M059J (cell line): ENCODE measurements at regions not wholly inside any gene's neighbourhood (a gene's known extent, or its start where the extent isn't known, plus 50 kb on each side); places are given as distances from the start of the nearest gene placed in this dataset.
"Not testable (repeated sequence)": the region's sequence is repeated elsewhere in the genome, so short reads cannot be mapped to it uniquely, and the experiment has no call there.

ENCODE experiments used
- DNase-seq: peaks from one replicate; pipeline ENCODE4 v3.0.0-alpha.2; 2012; ENCODE audit warnings: low read depth

GRCh38 chr18:35770376-35771014, 189.0 kb downstream of the GALNT1 start:
- DNase-seq: no peak

- DNase-seq: no peak
Observed at GRCh38 chr18:35771172-35771571, 189.6 kb downstream of the GALNT1 start.

- DNase-seq: no peak
Observed at GRCh38 chr18:35775887-35776286, 194.3 kb downstream of the GALNT1 start.

- DNase-seq: no peak
Observed at GRCh38 chr18:35776473-35776872, 194.9 kb downstream of the GALNT1 start.

GRCh38 chr18:35777039-35777438, 195.4 kb upstream of the RMP24 start:
- no peak for DNase-seq

- no peak for DNase-seq
Observed at GRCh38 chr18:35778850-35779627, 193.4 kb upstream of the RMP24 start.

GRCh38 chr18:35780937-35781336, 191.5 kb upstream of the RMP24 start:
- DNase-seq: no peak

- DNase-seq: no peak
Observed at GRCh38 chr18:35782926-35783325, 189.6 kb upstream of the RMP24 start.

- DNase-seq: no peak
Observed at GRCh38 chr18:35786365-35787042, 186.0 kb upstream of the RMP24 start.

- DNase-seq: no peak
Observed at GRCh38 chr18:35789543-35789942, 182.9 kb upstream of the RMP24 start.

- no peak for DNase-seq
Observed at GRCh38 chr18:35797948-35798347, 174.5 kb upstream of the RMP24 start.

GRCh38 chr18:35803551-35803950, 168.9 kb upstream of the RMP24 start:
- DNase-seq: no peak

- no peak for DNase-seq
Observed at GRCh38 chr18:35804377-35804776, 168.1 kb upstream of the RMP24 start.

GRCh38 chr18:35807811-35808335, 164.6 kb upstream of the RMP24 start:
- DNase-seq: no peak

- no peak for DNase-seq
Observed at GRCh38 chr18:35808796-35809195, 163.7 kb upstream of the RMP24 start.

- no peak for DNase-seq
Observed at GRCh38 chr18:35810520-35810919, 162.0 kb upstream of the RMP24 start.

- no peak for DNase-seq
Observed at GRCh38 chr18:35811896-35812295, 160.6 kb upstream of the RMP24 start.

- DNase-seq: not testable (repeated sequence)
Observed at GRCh38 chr18:35815011-35815410, 157.5 kb upstream of the RMP24 start.

GRCh38 chr18:35816003-35816402, 156.5 kb upstream of the RMP24 start:
- no peak for DNase-seq

GRCh38 chr18:35817604-35818352, 154.7 kb upstream of the RMP24 start:
- DNase-seq: no peak

- DNase-seq: no peak
Observed at GRCh38 chr18:35818353-35818667, 154.2 kb upstream of the RMP24 start.

- no peak for DNase-seq
Observed at GRCh38 chr18:35822413-35822812, 150.1 kb upstream of the RMP24 start.
